GM12878 (cell line): ENCODE measurements at regions not wholly inside any gene's neighbourhood (a gene's known extent, or its start where the extent isn't known, plus 50 kb on each side); places are given as distances from the start of the nearest gene placed in this dataset.

Source experiments
- CEBPB ChIP-seq, 2 experiments: fragments of 150-350 bp in 1 of 2; IDR thresholded peaks; 2 replicates each; pipeline ENCODE4 v1.6.1; 2012 to 2014; ENCODE audit warnings: low read depth in 2 of 2, low read length in 2 of 2, borderline replicate concordance in 1 of 2, inconsistent platforms in 1 of 2
- CREB1 ChIP-seq: IDR thresholded peaks from 2 replicates; pipeline ENCODE4 v1.6.1; 2012; ENCODE audit warnings: low read depth, mild to moderate bottlenecking, inconsistent platforms
- CTCF ChIP-seq, 3 experiments: IDR thresholded peaks in 2 of 3; conservative IDR thresholded peaks in 1 of 3; 2 replicates each; pipeline ENCODE4 v1.5.1; 2011; ENCODE audit warnings: low read depth in 3 of 3, low read length in 3 of 3, mild to moderate bottlenecking in 3 of 3, control low read depth in 2 of 3, moderate library complexity in 2 of 3, inconsistent platforms in 1 of 3, mixed read lengths in 1 of 3; ENCODE audit not compliant: control insufficient read depth in 2 of 3, insufficient read depth in 1 of 3; ENCODE audit errors: extremely low read depth in 1 of 3
- EP300 ChIP-seq, 2 experiments: fragments of 150-350 bp in 1 of 2; IDR thresholded peaks; 2 replicates each; pipeline ENCODE4 v1.6.1; 2011 to 2012; ENCODE audit warnings: low read depth in 2 of 2, low read length in 2 of 2, borderline replicate concordance in 1 of 2, improper control_type of control experiment in 1 of 2, inconsistent platforms in 1 of 2; ENCODE audit not compliant: control insufficient read depth in 1 of 2
- GATAD2B ChIP-seq: fragments of 450-650 bp; conservative IDR thresholded peaks from 2 replicates; pipeline ENCODE4 v1.6.1; 2017; ENCODE audit warnings: low read depth, mild to moderate bottlenecking, moderate library complexity
- PAX8 ChIP-seq: fragments of 450-650 bp; IDR thresholded peaks from 2 replicates; pipeline ENCODE4 v1.6.1; 2017; ENCODE audit warnings: mild to moderate bottlenecking, moderate library complexity
- PBX3 ChIP-seq: IDR thresholded peaks from 2 replicates; pipeline ENCODE4 v1.6.1; 2011; ENCODE audit warnings: mild to moderate bottlenecking, low read depth, low read length, moderate library complexity; ENCODE audit not compliant: insufficient replicate concordance

GRCh38 chr17:77882040-77882439 is 76.5 kb upstream of the TNRC6C start:
- no peak for TF ChIP-seq CTCF (IDR thresholded peaks at IDR 0.05 in 2 of 3, conservative IDR thresholded peaks at IDR 0.05 in 1 of 3; ENCODE audit: control insufficient read depth in 2 of 3, extremely low read depth in 1 of 3, insufficient read depth in 1 of 3, low read depth in 3 of 3, low read length in 3 of 3)
- TF ChIP-seq PBX3: peak; percentile 37
- TF ChIP-seq PAX8: no peak
- no peak for TF ChIP-seq GATAD2B
- no peak for TF ChIP-seq CEBPB (IDR thresholded peaks at IDR 0.05; ENCODE audit: borderline replicate concordance in 1 of 2, low read depth in 2 of 2, low read length in 2 of 2)
- TF ChIP-seq CREB1: no peak
- TF ChIP-seq EP300 (IDR thresholded peaks at IDR 0.05; ENCODE audit: borderline replicate concordance in 1 of 2, control insufficient read depth in 1 of 2, low read depth in 2 of 2, low read length in 2 of 2): no peak
